ENCODE measurements at regions not wholly inside any gene's neighbourhood (a gene's known extent, or its start where the extent isn't known, plus 50 kb on each side); places are given as distances from the start of the nearest gene placed in this dataset.
"Not testable (repeated sequence)": the region's sequence is repeated elsewhere in the genome, so short reads cannot be mapped to it uniquely, and the experiment has no call there.

DNA sequence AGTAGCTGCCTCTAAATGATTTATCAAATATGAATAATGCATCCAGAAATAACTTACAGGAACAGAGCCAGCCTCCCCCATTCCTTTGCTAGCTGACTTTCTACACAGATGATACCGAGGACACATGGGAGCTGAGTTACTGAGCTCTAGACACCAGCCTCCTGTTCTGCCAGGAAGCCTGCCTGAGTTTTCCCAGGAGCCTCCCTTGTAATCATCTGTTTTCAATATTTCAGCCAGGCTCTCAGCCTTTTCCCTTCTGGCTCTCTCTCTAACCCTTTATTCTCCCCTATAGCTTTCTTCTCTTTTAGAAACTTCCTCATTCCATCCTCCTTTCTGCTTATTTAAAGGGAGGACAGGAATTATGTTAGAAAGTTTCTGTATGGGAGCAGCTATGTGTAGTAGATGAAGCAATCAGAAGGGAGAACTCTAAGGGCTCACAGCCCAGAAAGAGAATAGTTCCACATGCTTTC lies 911.6 kb downstream of the TDRD15 start:
- FAIRE-seq = no peak
- TF ChIP-seq PAX5 (IDR thresholded peaks at IDR 0.05; ENCODE audit: insufficient read depth, low read length, severe bottlenecking) (no peak), TAF1 (IDR thresholded peaks at IDR 0.05; ENCODE audit: low read depth, low read length) (no peak), SPI1 (IDR thresholded peaks at IDR 0.05; ENCODE audit: low read depth, low read length) (no peak), POLR2A (IDR thresholded peaks at IDR 0.05; ENCODE audit: low read depth, low read length) (no peak), POLR2AphosphoS5 (IDR thresholded peaks at IDR 0.05; ENCODE audit: low read depth, low read length) (no peak), POU2F2 (IDR thresholded peaks at IDR 0.05; ENCODE audit: low read depth, low read length) (no peak)

DNA sequence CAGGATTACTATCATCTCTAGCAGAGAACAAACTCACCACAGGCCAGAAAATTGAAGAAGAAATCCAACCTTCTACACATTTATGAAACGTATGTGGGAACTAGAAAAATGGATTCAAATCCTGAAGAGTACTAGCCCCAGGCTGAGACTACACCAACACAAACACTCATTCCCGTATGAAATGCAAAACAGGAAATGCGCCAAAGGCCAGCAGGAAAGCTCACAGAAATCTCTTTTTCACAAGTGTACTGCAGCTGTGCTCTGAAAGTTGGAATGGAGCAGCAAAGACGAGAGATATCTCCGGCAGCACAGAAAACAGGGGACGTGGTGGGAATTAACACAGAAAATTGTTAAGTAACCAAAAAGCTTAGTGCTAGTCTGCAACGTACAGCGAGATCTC lies 913.5 kb downstream of the TDRD15 start:
- TF ChIP-seq SPI1 (IDR thresholded peaks at IDR 0.05; ENCODE audit: low read depth, low read length) = no peak
- TF ChIP-seq TAF1 (IDR thresholded peaks at IDR 0.05; ENCODE audit: low read depth, low read length) = no peak
- TF ChIP-seq POU2F2 (IDR thresholded peaks at IDR 0.05; ENCODE audit: low read depth, low read length) = no peak
- FAIRE-seq (no peak), DNase-seq (ENCODE audit: insufficient read length, low spot score) (no peak)

More for the DNA sequence above, 911.6 kb downstream of the TDRD15 start:
- DNase-seq (ENCODE audit: insufficient read length, low spot score) = no peak

DNA sequence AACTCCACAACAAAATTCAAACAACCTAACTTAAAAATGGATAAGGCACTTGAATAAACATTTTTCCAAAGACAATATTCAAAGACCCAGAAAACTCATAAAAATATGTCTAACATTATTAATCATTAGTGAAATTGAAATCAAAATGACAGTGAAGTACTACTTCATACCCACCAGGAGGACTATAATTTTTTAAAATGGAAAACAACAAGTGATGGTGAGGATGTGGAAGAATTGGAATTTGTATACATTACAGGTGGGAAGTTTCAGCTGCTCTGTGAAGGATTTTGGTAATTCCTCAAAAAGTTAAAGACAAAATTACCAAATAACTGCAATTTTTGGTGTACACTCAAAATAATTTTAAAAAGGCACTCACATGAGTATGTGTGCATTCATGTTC lies 920.0 kb downstream of the TDRD15 start:
- TF ChIP-seq TAF1 (IDR thresholded peaks at IDR 0.05; ENCODE audit: low read depth, low read length) (no peak), POLR2AphosphoS5 (IDR thresholded peaks at IDR 0.05; ENCODE audit: low read depth, low read length) (no peak)
- FAIRE-seq = no peak
- DNase-seq (ENCODE audit: insufficient read length, low spot score) = no peak

DNA sequence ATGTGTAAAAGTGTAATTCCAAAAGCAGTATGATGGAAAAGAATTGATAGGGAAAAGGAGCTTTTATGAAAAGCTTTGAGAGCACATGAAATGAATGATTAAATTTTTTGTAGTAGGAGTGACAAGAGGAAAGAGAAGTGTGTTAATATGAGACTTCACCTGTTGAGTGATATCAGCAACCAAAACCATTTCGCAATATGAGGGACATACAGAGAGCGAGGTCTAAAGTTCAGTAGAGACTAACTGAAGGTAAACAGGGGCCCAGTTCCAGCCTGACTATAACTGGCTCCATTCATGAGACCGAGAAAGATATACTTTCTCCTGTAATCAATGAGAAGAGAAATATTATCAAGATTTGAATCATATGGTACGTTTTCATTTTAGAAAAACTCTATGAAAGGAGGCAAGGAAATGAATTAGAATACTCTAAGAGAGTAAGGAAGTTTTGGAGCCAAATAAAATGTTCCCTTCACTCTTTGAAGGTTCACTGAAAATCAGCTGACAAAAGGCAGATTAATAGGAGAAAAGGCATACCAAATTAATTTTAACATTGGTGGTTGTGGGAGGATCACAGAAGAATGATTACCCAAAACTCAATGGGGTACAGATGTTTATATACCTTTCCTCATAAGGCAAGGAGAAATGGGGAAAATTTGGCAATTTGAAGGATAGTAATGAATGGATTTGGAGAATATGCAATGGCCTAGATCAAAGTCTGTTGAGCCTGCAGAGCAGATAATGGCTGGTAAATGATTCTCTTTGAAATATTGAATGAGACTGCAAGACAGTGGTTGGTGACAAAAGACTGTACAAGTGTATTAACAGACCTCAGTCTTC lies 932.2 kb downstream of the TDRD15 start:
- FAIRE-seq (no peak), DNase-seq (ENCODE audit: insufficient read length, low spot score) (no peak)
- TF ChIP-seq POLR2A (IDR thresholded peaks at IDR 0.05; ENCODE audit: low read depth, low read length) = no peak
- TF ChIP-seq TAF1 (IDR thresholded peaks at IDR 0.05; ENCODE audit: low read depth, low read length) = no peak
- no peak for TF ChIP-seq SPI1 (IDR thresholded peaks at IDR 0.05; ENCODE audit: low read depth, low read length)
- TF ChIP-seq PAX5 (IDR thresholded peaks at IDR 0.05; ENCODE audit: insufficient read depth, low read length, severe bottlenecking) = no peak
- no peak for TF ChIP-seq POLR2AphosphoS5 (IDR thresholded peaks at IDR 0.05; ENCODE audit: low read depth, low read length)

DNA sequence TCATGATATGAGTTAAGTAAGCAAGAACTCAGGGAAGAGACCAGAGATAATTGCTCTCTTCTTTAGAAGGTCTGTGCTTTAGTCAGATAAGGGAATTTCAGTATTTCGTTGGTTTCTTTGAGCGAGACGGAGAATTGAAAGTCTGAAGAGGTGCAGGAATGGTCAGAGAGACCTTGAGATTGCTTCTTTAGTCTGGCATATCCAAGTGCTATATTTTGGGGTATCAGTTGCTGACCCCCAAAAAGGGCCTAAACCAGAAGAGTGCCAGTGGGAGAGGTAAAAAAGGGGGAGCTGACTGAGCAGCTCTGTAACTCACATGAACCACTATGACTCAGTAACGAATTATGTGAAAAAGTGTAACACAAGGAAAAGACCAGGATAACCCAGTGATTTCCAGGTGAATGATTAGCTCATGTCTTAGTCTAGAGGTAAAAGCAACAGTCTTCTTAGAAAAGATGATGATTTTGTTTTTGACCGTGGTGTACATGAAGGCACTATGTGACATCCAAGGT lies 932.9 kb downstream of the TDRD15 start:
- TF ChIP-seq POLR2A (IDR thresholded peaks at IDR 0.05; ENCODE audit: low read depth, low read length) = no peak
- no peak for TF ChIP-seq PAX5 (IDR thresholded peaks at IDR 0.05; ENCODE audit: insufficient read depth, low read length, severe bottlenecking)
- TF ChIP-seq SPI1 (IDR thresholded peaks at IDR 0.05; ENCODE audit: low read depth, low read length) = no peak
- TF ChIP-seq POU2F2 (IDR thresholded peaks at IDR 0.05; ENCODE audit: low read depth, low read length) = no peak
- TF ChIP-seq POLR2AphosphoS5 (IDR thresholded peaks at IDR 0.05; ENCODE audit: low read depth, low read length) = no peak
- no peak for TF ChIP-seq TAF1 (IDR thresholded peaks at IDR 0.05; ENCODE audit: low read depth, low read length)
- DNase-seq (ENCODE audit: insufficient read length, low spot score) = no peak
- FAIRE-seq = no peak

DNA sequence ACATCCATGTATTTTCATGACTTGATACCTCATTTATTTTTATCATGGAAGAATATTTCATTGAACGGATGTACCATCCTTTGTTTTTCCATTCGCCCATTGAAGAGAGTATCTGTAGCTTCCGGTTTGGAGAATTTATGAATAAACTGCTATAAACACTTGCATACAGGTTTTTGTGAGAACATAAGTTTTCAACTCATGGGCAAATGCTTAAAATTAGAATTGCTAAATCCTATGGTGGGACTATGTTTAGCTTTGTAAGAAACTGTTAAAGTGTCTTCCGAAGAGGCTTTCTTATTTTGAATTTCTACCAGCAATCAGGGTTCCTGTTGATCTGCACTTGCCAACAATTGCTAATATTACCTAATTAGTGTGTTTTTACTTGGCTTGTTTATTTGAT lies 938.9 kb downstream of the TDRD15 start:
- FAIRE-seq (no peak), DNase-seq (ENCODE audit: insufficient read length, low spot score) (no peak)
- TF ChIP-seq POU2F2 (IDR thresholded peaks at IDR 0.05; ENCODE audit: low read depth, low read length) = no peak

DNA sequence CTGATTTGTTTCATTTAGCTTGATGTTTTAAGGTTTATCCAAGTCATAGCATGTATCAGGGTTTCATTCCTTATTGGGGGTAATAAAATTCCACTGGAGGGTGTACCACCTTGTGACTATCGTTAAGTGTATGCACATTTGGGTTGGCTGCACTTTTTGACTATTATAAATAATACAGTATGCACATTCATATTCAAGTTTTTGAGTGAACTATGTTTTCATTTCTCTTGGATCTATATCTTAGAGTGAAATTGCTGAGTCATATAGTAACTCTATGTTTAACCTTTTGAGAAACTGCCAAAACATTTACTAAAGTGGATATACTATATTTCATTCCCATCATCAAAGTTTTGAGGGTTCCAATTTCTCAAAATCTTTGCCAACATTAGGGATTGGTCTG lies 952.7 kb downstream of the TDRD15 start:
- FAIRE-seq = no peak
- no peak for DNase-seq (ENCODE audit: insufficient read length, low spot score)
- TF ChIP-seq TAF1 (IDR thresholded peaks at IDR 0.05; ENCODE audit: low read depth, low read length) = no peak
- TF ChIP-seq POLR2AphosphoS5 (IDR thresholded peaks at IDR 0.05; ENCODE audit: low read depth, low read length) = no peak
- no peak for TF ChIP-seq SPI1 (IDR thresholded peaks at IDR 0.05; ENCODE audit: low read depth, low read length)
- no peak for TF ChIP-seq PAX5 (IDR thresholded peaks at IDR 0.05; ENCODE audit: insufficient read depth, low read length, severe bottlenecking)
- no peak for TF ChIP-seq POU2F2 (IDR thresholded peaks at IDR 0.05; ENCODE audit: low read depth, low read length)
- TF ChIP-seq POLR2A (IDR thresholded peaks at IDR 0.05; ENCODE audit: low read depth, low read length) = no peak

DNA sequence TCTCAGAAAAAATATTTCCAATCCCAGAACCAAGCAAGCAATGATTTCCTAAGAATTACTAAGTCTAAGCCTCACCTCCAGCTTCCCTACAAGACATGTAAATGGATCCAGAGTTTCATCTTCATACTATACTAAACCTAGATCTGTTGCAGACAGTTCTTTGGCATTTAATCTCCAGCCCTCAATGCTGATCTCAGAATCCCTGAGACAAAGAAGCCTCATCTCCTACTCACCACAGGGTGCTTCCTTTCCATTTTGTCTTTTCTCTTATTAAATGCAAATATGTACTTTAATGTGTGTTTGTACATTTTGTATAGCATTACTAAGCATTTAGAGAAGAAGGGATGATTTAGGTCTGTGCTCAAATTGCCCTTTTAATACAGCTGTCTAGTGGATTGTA lies 954.9 kb downstream of the TDRD15 start:
- FAIRE-seq (no peak), DNase-seq (ENCODE audit: insufficient read length, low spot score) (no peak)
- no peak for TF ChIP-seq POLR2A (IDR thresholded peaks at IDR 0.05; ENCODE audit: low read depth, low read length)
- no peak for TF ChIP-seq POU2F2 (IDR thresholded peaks at IDR 0.05; ENCODE audit: low read depth, low read length)
- TF ChIP-seq PAX5 (IDR thresholded peaks at IDR 0.05; ENCODE audit: insufficient read depth, low read length, severe bottlenecking) = no peak
- no peak for TF ChIP-seq TAF1 (IDR thresholded peaks at IDR 0.05; ENCODE audit: low read depth, low read length)
- TF ChIP-seq SPI1 (IDR thresholded peaks at IDR 0.05; ENCODE audit: low read depth, low read length) = no peak
- TF ChIP-seq POLR2AphosphoS5 (IDR thresholded peaks at IDR 0.05; ENCODE audit: low read depth, low read length) = no peak

DNA sequence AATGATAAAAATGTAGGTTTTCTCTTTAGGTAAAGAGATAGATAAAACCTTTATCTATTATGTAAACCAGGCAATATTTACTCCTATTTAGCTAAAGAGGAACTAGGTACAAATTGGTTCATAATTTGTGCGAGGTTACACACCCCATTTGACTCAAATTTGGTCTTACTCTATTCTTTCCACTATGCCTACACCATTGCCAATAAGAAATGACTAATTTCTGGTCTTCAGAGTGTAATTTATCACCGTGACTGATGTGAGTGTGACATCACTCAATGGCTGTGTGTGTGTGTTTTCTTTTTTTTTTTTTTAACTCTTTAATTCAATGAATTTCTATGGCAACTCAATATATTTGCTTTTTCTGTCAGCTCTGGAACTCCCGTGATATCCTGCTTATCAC lies 955.8 kb downstream of the TDRD15 start:
- no peak for TF ChIP-seq POLR2A (IDR thresholded peaks at IDR 0.05; ENCODE audit: low read depth, low read length)
- no peak for TF ChIP-seq POU2F2 (IDR thresholded peaks at IDR 0.05; ENCODE audit: low read depth, low read length)
- TF ChIP-seq PAX5 (IDR thresholded peaks at IDR 0.05; ENCODE audit: insufficient read depth, low read length, severe bottlenecking) = no peak
- TF ChIP-seq POLR2AphosphoS5 (IDR thresholded peaks at IDR 0.05; ENCODE audit: low read depth, low read length) = no peak
- no peak for TF ChIP-seq SPI1 (IDR thresholded peaks at IDR 0.05; ENCODE audit: low read depth, low read length)
- TF ChIP-seq TAF1 (IDR thresholded peaks at IDR 0.05; ENCODE audit: low read depth, low read length) = no peak
- DNase-seq (ENCODE audit: insufficient read length, low spot score) (no peak), FAIRE-seq (no peak)

DNA sequence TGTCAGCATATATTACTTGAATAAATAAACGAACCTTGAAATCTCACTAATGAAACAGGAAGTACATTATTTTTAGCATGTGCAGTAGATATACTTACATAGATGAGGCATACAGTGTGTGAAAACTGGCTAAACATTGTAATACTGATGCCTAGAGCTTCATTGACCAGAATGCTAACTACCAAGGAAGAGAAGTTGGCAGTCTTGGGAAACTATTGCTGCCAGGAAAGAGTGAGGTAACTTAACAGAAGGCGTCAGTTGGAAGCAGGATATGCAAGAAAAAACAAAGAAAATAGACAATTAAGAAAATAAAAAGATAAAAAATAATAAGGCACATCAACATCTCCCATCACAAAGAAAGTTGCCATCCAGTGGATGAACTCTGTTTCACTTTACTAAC lies 963.0 kb downstream of the TDRD15 start:
- TF ChIP-seq TAF1 (IDR thresholded peaks at IDR 0.05; ENCODE audit: low read depth, low read length) (no peak), POLR2A (IDR thresholded peaks at IDR 0.05; ENCODE audit: low read depth, low read length) (no peak), POU2F2 (IDR thresholded peaks at IDR 0.05; ENCODE audit: low read depth, low read length) (no peak), POLR2AphosphoS5 (IDR thresholded peaks at IDR 0.05; ENCODE audit: low read depth, low read length) (no peak), SPI1 (IDR thresholded peaks at IDR 0.05; ENCODE audit: low read depth, low read length) (no peak), PAX5 (IDR thresholded peaks at IDR 0.05; ENCODE audit: insufficient read depth, low read length, severe bottlenecking) (no peak)
- DNase-seq (ENCODE audit: insufficient read length, low spot score) = no peak
- FAIRE-seq = no peak

DNA sequence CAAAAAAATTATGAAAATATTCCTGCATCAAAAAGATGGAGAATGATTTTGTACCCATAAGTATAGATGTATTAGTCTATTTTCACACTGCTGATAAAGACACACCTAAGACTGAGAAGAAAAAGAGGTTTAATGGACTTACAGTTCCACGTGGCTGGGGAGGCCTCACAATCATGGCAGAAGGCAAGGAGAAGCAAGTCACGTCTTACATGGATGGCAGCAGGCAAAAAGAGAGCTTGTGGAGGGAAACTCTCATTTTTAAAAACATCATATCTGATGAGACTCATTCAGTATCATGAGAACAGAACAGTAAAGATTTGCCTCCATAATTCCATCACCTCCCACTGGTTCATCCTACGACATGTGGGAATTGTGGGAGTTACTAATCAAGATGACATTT lies 979.8 kb downstream of the TDRD15 start:
- not testable (repeated sequence) for DNase-seq (ENCODE audit: insufficient read length, low spot score); FAIRE-seq
